ENCODE measurements at regions not wholly inside any gene's neighbourhood (a gene's known extent, or its start where the extent isn't known, plus 50 kb on each side); places are given as distances from the start of the nearest gene placed in this dataset.

- H3K27me3 ChIP-seq, result no peaks in the 10 kb centered on the region
- WGBS, 2 donors, result 26 to 58% methylated on average over 2 of the region's 2 CpGs
- intact Hi-C loops (cut with DNase I; ENCODE audit: low total_unique reads), result no loop called here
- no peak overlapping the region for H3K4me3 ChIP-seq
- H3K27ac ChIP-seq, result no peak overlapping the region
- no peak for DNase-seq
- no peaks in the 10 kb centered on the region for H3K4me1 ChIP-seq
- no peaks in the 10 kb centered on the region for H3K36me3 ChIP-seq (ENCODE audit: low read depth, missing control alignments)
- TF ChIP-seq POLR2A (IDR thresholded peaks at IDR 0.05), result no peak
- no peak for TF ChIP-seq CTCF (IDR thresholded peaks at IDR 0.05)
- no peaks in the 10 kb centered on the region for H3K9me3 ChIP-seq
These were observed 243.7 kb downstream of the BCAT1 start for GRCh38 chr12:24705216-24705615.

DNA sequence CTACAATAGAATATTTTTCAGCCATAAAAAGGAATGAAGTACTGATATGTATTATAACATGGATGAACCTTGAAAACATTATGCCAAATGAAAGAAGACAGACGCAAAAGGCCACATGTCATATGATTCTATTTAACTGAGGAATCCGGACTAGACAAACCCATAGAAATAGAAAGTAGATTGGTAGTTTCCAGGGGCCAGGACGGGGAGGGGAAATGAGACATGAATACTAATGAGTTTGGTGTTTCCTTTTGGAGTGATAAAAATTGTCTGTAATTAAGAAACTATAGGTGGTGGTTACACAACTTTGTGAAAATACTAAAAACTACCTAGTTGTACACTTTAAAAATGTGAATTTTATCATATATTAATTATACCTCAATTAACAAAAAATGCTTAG, 247.6 kb downstream of the BCAT1 start:
- intact Hi-C loops (cut with DNase I; ENCODE audit: low total_unique reads), result no loop called here
- Histone ChIP-seq H3K36me3 (ENCODE audit: low read depth, missing control alignments) (no peaks in the 10 kb centered on the region), H3K27ac (no peak overlapping the region), H3K9me3 (no peaks in the 10 kb centered on the region), H3K27me3 (no peaks in the 10 kb centered on the region), H3K4me3 (no peak overlapping the region), H3K4me1 (no peaks in the 10 kb centered on the region)
- DNase-seq, result no peak
- 86 to 93% methylated on average over 3 of the region's 3 CpGs for WGBS, 2 donors
- TF ChIP-seq CTCF (IDR thresholded peaks at IDR 0.05) (no peak), POLR2A (IDR thresholded peaks at IDR 0.05) (no peak)

DNA sequence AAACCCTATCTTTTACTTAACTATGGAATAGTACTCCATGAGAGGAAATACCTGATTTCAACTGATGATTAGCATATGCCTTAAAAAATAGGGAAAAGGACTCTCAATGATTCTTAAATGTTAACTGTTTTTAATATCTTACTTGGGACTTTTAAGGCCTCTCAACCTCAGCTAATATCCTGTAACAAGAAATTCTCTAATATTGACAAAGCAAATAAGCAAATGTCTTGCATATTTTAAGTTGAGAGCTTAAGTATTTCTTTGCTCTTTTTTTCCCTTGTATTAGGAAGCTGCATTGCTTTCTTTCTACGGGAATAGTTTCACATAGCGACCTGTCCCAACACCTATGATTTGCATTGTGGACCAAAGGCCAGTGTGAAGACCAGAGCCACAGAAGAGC, 249.9 kb downstream of the BCAT1 start:
- TF ChIP-seq CTCF (IDR thresholded peaks at IDR 0.05) (no peak), POLR2A (IDR thresholded peaks at IDR 0.05) (no peak)
- Histone ChIP-seq H3K9me3 (no peaks in the 10 kb centered on the region), H3K4me1 (no peaks in the 10 kb centered on the region), H3K36me3 (ENCODE audit: low read depth, missing control alignments) (no peaks in the 10 kb centered on the region), H3K27ac (no peak overlapping the region), H3K4me3 (no peak overlapping the region), H3K27me3 (no peaks in the 10 kb centered on the region)
- DNase-seq, result no peak
- intact Hi-C loops (cut with DNase I; ENCODE audit: low total_unique reads), result no loop called here
- WGBS, 2 donors, result 52 to 72% methylated on average over 2 of the region's 2 CpGs

DNA sequence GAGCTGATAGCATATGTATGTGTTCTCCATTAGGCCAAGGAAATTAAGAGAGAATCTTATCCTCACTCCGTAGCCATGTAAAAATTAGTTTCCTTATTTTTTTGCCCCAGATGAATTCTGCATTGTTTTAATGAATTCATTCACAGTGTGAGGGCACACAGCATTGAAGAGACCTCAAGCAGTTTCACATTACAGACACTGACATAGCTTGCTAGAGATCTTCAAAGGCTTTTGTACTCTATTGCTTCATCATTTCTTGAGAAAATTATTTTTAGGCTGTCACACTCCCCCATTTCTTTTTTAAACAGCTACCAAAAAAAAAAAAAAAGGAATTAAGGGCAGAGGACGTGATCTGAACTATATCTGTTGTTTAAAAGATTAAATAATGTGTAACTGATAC, 251.1 kb downstream of the BCAT1 start:
- H3K27me3 ChIP-seq, result no peaks in the 10 kb centered on the region
- WGBS, 2 donors, result 62 to 68% methylated on average over 2 of the region's 2 CpGs
- no peak for DNase-seq
- no peak overlapping the region for H3K27ac ChIP-seq
- no peaks in the 10 kb centered on the region for H3K4me1 ChIP-seq
- H3K9me3 ChIP-seq, result no peaks in the 10 kb centered on the region
- TF ChIP-seq POLR2A (IDR thresholded peaks at IDR 0.05) (no peak), CTCF (IDR thresholded peaks at IDR 0.05) (no peak)
- no peaks in the 10 kb centered on the region for H3K36me3 ChIP-seq (ENCODE audit: low read depth, missing control alignments)
- H3K4me3 ChIP-seq, result no peak overlapping the region
- intact Hi-C loops (cut with DNase I; ENCODE audit: low total_unique reads), result no loop called here

GRCh38 chr12:24697295-24697694, 251.6 kb downstream of the BCAT1 start:
- DNase-seq, result no peak
- Histone ChIP-seq H3K9me3 (no peaks in the 10 kb centered on the region), H3K27ac (no peak overlapping the region), H3K4me3 (no peak overlapping the region), H3K36me3 (ENCODE audit: low read depth, missing control alignments) (no peaks in the 10 kb centered on the region), H3K4me1 (no peaks in the 10 kb centered on the region), H3K27me3 (no peaks in the 10 kb centered on the region)
- 76 to 82% methylated on average over 2 of the region's 2 CpGs for WGBS, 2 donors
- intact Hi-C loops (cut with DNase I; ENCODE audit: low total_unique reads), result no loop called here
- TF ChIP-seq CTCF (IDR thresholded peaks at IDR 0.05), result no peak
- no peak for TF ChIP-seq POLR2A (IDR thresholded peaks at IDR 0.05)
